ENCODE measurements at regions not wholly inside any gene's neighbourhood (a gene's known extent, or its start where the extent isn't known, plus 50 kb on each side); places are given as distances from the start of the nearest gene placed in this dataset.

GRCh38 chr13:68697551-68697950 is 1410.1 kb upstream of the ATXN8OS start:
- no peaks in the 10 kb centered on the region for H3K27me3 ChIP-seq (ENCODE audit: control insufficient read depth, insufficient read depth, low read length)
- H3K4me3 ChIP-seq (replicated peaks in 1 of 4; ENCODE audit: control extremely low read depth in 1 of 4, insufficient read depth in 1 of 4, low read depth in 3 of 4, low read length in 4 of 4) = no peak overlapping the region
- no peak overlapping the region for H3K9ac ChIP-seq (ENCODE audit: insufficient read depth, low read length)
- H4K20me1 ChIP-seq (ENCODE audit: control insufficient read depth, extremely low read depth, insufficient read depth, low read length) = no peaks in the 10 kb centered on the region
- H3K4me2 ChIP-seq (ENCODE audit: extremely low read depth, insufficient read depth, low read length) = no peak overlapping the region
- DNase-seq (ENCODE audit: low read depth in 2 of 2) = peak in 1 of 2 donors; percentile 71
- no peak overlapping the region for H3K27ac ChIP-seq (ENCODE audit: insufficient read depth, low read length)
- no peaks in the 10 kb centered on the region for H3K36me3 ChIP-seq (ENCODE audit: control insufficient read depth, insufficient read depth, low read length)
- H3K79me2 ChIP-seq (ENCODE audit: control insufficient read depth, insufficient read depth, low read length) = no peaks in the 10 kb centered on the region
- no peak for TF ChIP-seq EZH2 (IDR thresholded peaks at IDR 0.05; ENCODE audit: low read length, missing control alignments)
- no peak for TF ChIP-seq CTCF (conservative IDR thresholded peaks at IDR 0.05 in 1 of 2, IDR thresholded peaks at IDR 0.05 in 1 of 2; ENCODE audit: low read depth in 1 of 2, low read length in 2 of 2)
- no peaks in the 10 kb centered on the region for H3K9me3 ChIP-seq (ENCODE audit: control insufficient read depth, insufficient read depth, low read depth, low read length)
- no peak overlapping the region for H2AFZ ChIP-seq (ENCODE audit: low read length)
- H3K4me1 ChIP-seq (ENCODE audit: control insufficient read depth, extremely low read depth, insufficient read depth, low read length) = no peaks in the 10 kb centered on the region

- TF ChIP-seq CTCF (conservative IDR thresholded peaks at IDR 0.05 in 1 of 2, IDR thresholded peaks at IDR 0.05 in 1 of 2; ENCODE audit: low read depth in 1 of 2, low read length in 2 of 2) = no peak
- no peak for TF ChIP-seq EZH2 (IDR thresholded peaks at IDR 0.05; ENCODE audit: low read length, missing control alignments)
- no peak overlapping the region for H3K9ac ChIP-seq (ENCODE audit: insufficient read depth, low read length)
- DNase-seq (ENCODE audit: low read depth in 2 of 2) = no peak
- H3K79me2 ChIP-seq (ENCODE audit: control insufficient read depth, insufficient read depth, low read length) = no peaks in the 10 kb centered on the region
- H3K27me3 ChIP-seq (ENCODE audit: control insufficient read depth, insufficient read depth, low read length) = no peaks in the 10 kb centered on the region
- no peaks in the 10 kb centered on the region for H3K9me3 ChIP-seq (ENCODE audit: control insufficient read depth, insufficient read depth, low read depth, low read length)
- H4K20me1 ChIP-seq (ENCODE audit: control insufficient read depth, extremely low read depth, insufficient read depth, low read length) = no peaks in the 10 kb centered on the region
- H2AFZ ChIP-seq (ENCODE audit: low read length) = no peak overlapping the region
- no peaks in the 10 kb centered on the region for H3K36me3 ChIP-seq (ENCODE audit: control insufficient read depth, insufficient read depth, low read length)
- no peak overlapping the region for H3K4me2 ChIP-seq (ENCODE audit: extremely low read depth, insufficient read depth, low read length)
- H3K4me1 ChIP-seq (ENCODE audit: control insufficient read depth, extremely low read depth, insufficient read depth, low read length) = no peaks in the 10 kb centered on the region
- H3K4me3 ChIP-seq (replicated peaks in 1 of 4; ENCODE audit: control extremely low read depth in 1 of 4, insufficient read depth in 1 of 4, low read depth in 3 of 4, low read length in 4 of 4) = no peak overlapping the region
- H3K27ac ChIP-seq (ENCODE audit: insufficient read depth, low read length) = no peak overlapping the region
Observed at GRCh38 chr13:68696907-68697306, 1410.7 kb upstream of the ATXN8OS start.

- no peak for DNase-seq (ENCODE audit: low read depth in 2 of 2)
- H2AFZ ChIP-seq (ENCODE audit: low read length) = no peak overlapping the region
Observed at GRCh38 chr13:68692049-68692448, 1415.6 kb upstream of the ATXN8OS start.

More at GRCh38 chr13:68692049-68692448, 1415.6 kb upstream of the ATXN8OS start:
- TF ChIP-seq CTCF (conservative IDR thresholded peaks at IDR 0.05 in 1 of 2, IDR thresholded peaks at IDR 0.05 in 1 of 2; ENCODE audit: low read depth in 1 of 2, low read length in 2 of 2) = no peak
- H4K20me1 ChIP-seq (ENCODE audit: control insufficient read depth, extremely low read depth, insufficient read depth, low read length) = no peaks in the 10 kb centered on the region
- H3K27ac ChIP-seq (ENCODE audit: insufficient read depth, low read length) = no peak overlapping the region
- H3K9me3 ChIP-seq (ENCODE audit: control insufficient read depth, insufficient read depth, low read depth, low read length) = no peaks in the 10 kb centered on the region
- no peak overlapping the region for H3K4me2 ChIP-seq (ENCODE audit: extremely low read depth, insufficient read depth, low read length)
- H3K27me3 ChIP-seq (ENCODE audit: control insufficient read depth, insufficient read depth, low read length) = no peaks in the 10 kb centered on the region
- H3K4me1 ChIP-seq (ENCODE audit: control insufficient read depth, extremely low read depth, insufficient read depth, low read length) = no peaks in the 10 kb centered on the region
- H3K36me3 ChIP-seq (ENCODE audit: control insufficient read depth, insufficient read depth, low read length) = no peaks in the 10 kb centered on the region
- no peak overlapping the region for H3K4me3 ChIP-seq (replicated peaks in 1 of 4; ENCODE audit: control extremely low read depth in 1 of 4, insufficient read depth in 1 of 4, low read depth in 3 of 4, low read length in 4 of 4)
- no peaks in the 10 kb centered on the region for H3K79me2 ChIP-seq (ENCODE audit: control insufficient read depth, insufficient read depth, low read length)
- H3K9ac ChIP-seq (ENCODE audit: insufficient read depth, low read length) = no peak overlapping the region

Measured in fibroblast of lung (primary cell).